SW 1271 (cell line): ENCODE measurements at regions not wholly inside any gene's neighbourhood (a gene's known extent, or its start where the extent isn't known, plus 50 kb on each side); places are given as distances from the start of the nearest gene placed in this dataset.
"Not testable (repeated sequence)": the region's sequence is repeated elsewhere in the genome, so short reads cannot be mapped to it uniquely, and the experiment has no call there.

Experiments
- DNase-seq, 2 experiments: peaks; one replicate each; lab custom pipeline; 2025; lab: John Stamatoyannopoulos, UW

DNA sequence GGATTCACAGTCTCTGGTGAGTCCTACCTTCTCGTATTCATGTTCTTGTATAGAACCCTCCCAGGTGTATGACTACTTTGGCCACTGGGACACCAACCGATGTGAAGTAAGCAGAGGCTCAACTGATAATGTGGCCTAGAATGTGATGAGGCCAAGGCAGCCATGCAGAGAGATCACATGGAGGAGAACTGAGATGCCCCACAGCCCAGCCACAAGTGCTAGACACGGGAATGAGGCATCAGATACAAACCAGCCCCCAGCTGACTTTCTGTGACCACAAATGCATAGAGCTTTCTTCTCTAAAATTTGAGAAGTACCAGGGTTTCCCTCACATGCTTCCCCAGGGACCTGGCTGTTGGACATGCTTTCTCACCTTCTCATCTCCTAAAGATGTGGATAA lies 375.7 kb downstream of the CCSER2 start:
- DNase-seq = no peak

DNA sequence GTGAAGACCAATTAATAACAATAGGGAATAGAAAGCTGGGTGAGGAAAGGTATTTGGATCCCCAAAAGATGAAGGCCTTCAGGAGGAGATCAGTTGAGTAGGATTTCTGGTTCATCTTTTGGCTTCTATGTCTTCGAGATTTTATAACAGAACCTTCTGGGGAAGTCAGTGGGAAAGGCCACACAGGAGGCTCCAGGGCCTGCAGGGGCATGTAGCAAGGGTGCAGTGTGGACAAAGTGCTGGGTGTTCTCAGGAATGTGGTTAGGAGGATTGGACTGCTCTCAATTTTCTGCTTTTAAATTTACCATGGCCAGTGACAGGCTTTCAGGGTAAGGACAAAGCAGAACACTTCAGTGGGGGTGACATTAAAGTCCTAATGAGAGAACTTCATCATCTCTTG lies 378.0 kb downstream of the CCSER2 start:
- no peak for DNase-seq

DNA sequence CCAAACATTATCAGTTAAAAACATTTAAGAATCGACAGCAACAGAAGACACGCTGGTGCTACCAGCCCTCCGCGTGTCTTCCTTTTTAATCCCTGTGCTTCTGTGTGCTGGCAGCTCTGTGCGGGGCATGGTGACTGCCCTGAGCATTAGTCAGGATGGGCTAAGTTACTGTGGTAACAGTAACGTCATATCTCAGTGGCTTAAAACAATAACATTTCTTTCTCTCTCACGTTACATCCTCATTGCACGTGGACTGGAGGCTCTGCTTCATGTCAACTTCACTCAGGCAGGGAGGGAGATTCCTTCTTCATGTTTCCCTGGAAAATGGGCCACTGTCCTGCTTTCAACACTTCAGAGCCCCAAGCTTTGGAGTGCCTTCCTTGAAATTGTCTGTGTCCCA lies 378.5 kb downstream of the CCSER2 start:
- no peak for DNase-seq

- peak in 1 of 2 experiments; percentile 2 for DNase-seq
These were observed 387.5 kb downstream of the CCSER2 start for GRCh38 chr10:84715911-84716310.

DNA sequence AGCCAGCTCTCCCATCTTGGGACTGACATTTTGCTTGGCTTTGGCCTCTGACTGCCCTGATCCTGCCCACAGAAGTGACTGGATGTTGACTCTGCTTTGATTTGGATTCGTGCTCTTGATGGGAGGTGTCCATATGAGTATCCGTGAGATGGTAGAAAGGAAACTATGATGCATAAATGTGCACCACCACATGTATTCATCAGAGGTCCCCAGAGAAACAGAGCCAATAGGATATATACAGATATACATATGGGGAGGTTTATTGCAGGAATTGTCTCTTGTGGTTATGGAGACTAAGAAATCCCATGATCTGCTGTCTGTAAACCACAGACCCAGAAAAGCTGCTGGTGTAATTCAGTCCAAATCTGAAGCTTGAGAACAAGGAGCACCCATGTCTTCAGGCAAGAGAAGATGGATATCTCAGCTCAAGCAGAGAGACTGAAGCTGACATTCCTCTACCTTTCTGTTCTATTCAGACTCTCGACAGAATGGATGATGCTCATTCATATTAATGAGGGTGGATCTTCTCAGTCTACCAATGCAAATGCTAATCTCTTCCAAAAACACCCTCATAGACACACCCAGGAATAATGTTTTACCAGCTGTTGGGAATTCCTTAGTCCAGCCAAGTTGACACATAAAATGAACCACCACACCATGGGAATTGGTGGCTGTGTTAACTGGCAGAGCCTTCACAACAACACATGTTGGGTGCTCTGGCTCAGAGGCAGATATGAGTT lies 390.7 kb downstream of the CCSER2 start:
- DNase-seq = no peak

- no peak for DNase-seq
These were observed 391.3 kb downstream of the CCSER2 start for GRCh38 chr10:84719687-84720086.

GRCh38 chr10:84727398-84727797 lies 399.0 kb downstream of the CCSER2 start:
- no peak for DNase-seq

DNA sequence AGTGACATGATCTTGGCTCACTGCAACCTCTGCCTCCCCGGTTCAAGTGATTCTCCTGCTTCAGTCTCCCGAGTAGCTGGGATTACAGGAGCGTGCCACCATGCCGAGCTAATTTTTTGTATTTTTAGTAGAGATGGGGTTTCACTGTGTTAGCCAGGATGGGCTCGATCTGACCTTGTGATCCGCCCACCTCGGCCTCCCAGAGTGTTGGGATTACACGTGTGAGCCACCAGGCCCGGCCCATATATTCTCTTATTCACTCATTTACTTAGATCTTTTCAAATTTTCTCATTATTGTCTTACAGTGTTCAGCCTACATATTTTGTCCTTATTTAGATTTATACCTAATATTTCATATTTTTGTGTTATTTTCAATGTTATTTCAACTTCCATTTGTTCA lies 410.7 kb downstream of the CCSER2 start:
- DNase-seq = not testable (repeated sequence)

DNA sequence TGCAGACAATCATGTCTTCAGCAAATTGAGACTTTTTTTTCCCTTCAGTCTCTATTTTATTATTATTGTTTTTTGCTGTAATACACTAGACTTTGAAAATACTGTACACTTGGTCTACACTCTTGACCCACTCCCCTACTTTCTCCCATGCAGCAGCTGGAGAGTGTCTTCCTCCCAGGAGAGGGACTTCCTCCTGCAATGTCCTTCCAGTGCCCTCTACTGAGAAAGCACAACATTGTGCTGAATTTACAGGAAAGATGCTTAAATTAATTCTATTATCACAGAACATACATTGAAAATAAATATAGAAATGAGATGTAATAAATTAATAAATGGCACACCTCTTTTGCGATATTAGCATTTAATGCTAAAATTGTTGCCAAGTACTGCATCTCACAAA lies 411.3 kb downstream of the CCSER2 start:
- DNase-seq = no peak

- no peak for DNase-seq
These were observed 415.1 kb downstream of the CCSER2 start for GRCh38 chr10:84743483-84743882.

DNA sequence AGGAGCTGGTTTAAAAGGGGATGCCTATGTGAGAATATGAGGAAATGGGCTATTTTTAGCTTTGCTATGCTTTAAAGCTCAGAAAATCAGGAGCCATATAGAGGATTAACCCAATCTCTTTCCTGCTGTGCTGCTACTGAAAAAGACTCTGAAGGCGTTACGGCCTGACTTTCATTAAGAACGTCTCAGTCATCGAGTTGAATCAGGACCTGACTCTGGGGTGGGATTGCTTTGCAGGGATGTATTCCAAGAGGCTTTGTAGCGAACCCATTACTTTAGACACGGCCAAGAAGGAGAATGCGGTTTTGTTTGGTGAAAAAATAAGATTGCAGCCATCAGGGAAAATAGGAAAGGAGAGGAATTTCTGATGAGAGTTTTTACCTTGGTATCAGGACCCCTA lies 426.9 kb downstream of the CCSER2 start:
- no peak for DNase-seq

DNA sequence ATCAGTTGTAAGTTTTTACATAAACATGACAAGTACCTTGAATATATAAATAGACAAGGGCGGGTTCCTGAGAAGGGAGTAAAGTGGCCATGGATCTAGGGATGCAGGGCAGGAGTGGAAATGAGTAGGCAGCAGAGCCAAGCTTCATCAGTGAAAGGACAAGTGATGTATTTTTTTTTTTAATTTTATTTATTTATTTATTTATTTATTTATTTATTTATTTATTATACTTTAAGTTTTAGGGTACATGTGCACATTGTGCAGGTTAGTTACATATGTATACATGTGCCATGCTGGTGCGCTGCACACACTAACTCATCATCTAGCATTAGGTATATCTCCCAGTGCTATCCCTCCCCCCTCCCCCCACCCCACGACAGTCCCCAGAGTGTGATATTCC lies 428.3 kb downstream of the CCSER2 start:
- DNase-seq = not testable (repeated sequence)

- not testable (repeated sequence) for DNase-seq
These were observed 433.7 kb downstream of the CCSER2 start for GRCh38 chr10:84761994-84762614.

DNA sequence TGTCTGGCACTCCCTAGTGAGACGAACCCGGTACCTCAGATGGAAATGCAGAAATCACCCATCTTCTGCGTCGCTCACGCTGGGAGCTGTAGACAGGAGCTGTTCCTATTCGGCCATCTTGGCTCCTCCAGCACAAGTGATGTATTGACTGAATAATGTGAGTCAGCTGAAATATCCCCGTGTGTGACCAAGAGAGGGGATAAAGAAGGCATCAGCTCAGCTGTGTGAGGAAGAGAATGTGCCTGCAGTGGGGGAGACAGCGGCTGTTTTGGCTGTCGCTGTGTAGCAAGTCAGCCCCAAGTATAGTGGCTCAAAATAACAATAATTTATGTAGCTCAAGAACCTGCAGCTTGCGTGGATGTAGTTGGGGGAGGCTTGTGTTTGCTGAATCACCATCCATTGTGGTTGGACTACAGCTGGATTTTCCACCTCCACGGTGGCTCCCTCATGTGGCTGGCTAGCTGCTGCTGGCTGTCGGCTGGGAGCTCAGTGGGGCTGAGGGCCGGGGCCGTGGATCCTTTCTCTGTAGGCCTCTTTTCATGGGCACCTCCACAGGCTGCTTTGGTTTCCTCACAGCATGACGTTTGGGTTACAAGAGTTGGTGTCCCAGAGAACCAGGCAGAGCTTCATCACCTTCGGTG lies 434.5 kb downstream of the CCSER2 start:
- DNase-seq = no peak

GRCh38 chr10:84763965-84764364 lies 435.6 kb downstream of the CCSER2 start:
- no peak for DNase-seq

DNA sequence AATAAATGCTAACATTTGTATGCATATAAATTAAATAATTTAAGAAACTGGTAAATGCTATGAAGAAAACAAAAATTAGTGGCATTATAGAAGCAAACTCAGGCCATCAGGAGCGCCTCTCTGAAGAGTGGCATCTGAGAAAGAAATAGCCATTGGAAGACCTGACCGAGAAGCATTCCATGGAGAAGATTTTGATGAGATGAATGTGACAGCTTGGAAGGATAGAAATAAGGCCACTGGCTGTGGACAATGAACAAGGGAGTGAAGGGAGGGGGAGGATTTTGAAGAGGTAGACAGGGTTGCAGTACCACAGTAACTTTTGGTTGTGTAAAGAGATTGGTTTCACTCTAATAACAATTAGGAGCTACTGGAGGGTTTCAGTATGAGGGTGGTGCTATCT lies 436.7 kb downstream of the CCSER2 start:
- DNase-seq = no peak

DNA sequence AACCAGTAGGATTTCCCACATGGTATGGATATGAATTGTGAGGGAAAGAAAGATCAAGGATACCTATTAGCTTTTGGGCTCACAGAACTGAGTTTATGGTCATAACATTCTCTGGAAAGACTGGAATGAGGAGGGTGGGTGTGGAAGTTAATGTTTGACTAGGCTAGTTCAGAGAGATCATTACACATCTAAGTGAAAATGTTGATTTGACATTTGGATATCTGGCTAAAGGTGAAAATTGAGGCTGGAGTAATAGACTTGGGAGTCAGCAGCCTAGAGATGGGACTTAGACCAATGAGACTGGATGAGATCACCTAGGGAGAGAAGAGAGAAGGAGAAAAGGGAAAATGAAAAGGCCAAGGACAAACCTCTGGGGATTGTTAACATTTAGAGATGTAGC lies 437.3 kb downstream of the CCSER2 start:
- DNase-seq = no peak

DNA sequence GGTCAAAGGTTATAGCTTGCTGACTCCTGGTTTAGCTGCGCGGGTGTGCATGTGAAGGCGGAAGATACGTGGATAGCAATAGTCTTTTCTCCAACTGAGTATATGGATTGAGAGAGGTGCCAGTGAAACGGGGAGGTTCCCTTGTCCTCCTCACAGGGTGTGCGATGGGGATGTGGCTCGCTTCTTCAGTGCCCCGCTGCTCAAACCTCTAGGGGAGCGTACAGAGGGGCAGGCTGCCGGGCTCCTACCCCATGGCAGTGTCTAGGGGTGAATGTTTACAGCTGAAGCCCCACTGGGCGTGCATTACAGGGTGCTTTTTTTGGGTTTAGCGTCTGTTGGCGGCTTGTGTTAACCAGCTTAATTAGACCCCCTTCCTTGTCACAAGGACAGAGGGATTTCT lies 438.5 kb downstream of the CCSER2 start:
- DNase-seq = no peak

GRCh38 chr10:84768132-84768531 lies 439.7 kb downstream of the CCSER2 start:
- no peak for DNase-seq

DNA sequence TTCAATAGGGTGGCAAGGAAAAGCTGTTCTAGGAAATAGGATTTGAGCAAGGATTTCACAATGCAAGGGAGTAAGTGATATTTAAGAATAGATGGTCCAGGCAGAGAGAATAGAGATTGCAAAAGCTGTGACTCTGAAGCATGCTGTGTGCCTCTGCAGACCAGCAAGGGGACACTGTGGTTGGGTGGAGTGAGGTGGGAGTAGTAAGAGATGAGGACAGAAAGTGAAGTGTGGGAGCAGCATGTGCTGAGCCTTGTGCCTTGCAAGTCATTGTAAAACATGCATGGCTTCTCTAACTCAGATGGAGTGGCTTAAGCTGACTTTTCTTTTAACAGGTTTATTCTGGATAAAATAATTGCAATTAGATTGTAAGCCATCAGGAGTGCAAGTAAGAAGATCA lies 442.4 kb downstream of the CCSER2 start:
- no peak for DNase-seq

DNA sequence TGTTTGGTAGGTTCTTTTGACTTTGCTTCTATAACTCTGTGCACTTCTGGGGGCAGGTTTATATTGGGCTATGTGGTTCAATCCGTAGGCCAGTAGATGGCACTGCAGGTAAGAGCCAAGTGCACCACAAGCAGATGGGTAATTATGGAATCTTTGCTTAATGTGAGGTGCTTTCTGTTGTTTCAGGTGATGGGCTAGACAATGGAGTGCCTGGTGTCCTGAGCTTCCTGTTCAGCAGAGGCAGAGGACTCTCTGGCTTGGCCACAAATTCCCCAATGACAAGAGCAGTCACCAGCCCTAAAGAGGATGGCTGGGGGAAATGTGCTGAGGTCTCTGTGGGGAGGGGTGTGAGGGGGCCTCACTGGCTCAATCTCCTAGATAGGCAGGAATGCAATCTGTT lies 455.0 kb downstream of the CCSER2 start:
- peak in 1 of 2 experiments; percentile 0 for DNase-seq

- DNase-seq = no peak
These were observed 455.5 kb downstream of the CCSER2 start for GRCh38 chr10:84783909-84784308.

- no peak for DNase-seq
These were observed 456.4 kb downstream of the CCSER2 start for GRCh38 chr10:84784749-84785148.
